RCC 7860 (cell line): ENCODE measurements at regions not wholly inside any gene's neighbourhood (a gene's known extent, or its start where the extent isn't known, plus 50 kb on each side); places are given as distances from the start of the nearest gene placed in this dataset.

Experiments
- DNase-seq: peaks from one replicate; pipeline ENCODE4 v3.0.0-alpha.2; 2015; ENCODE audit warnings: low spot score
- FAIRE-seq: peaks from 2 replicates; lab custom pipeline; 2012; peaks lifted over from hg19 to GRCh38; lab: Jason Lieb, UNC

DNA sequence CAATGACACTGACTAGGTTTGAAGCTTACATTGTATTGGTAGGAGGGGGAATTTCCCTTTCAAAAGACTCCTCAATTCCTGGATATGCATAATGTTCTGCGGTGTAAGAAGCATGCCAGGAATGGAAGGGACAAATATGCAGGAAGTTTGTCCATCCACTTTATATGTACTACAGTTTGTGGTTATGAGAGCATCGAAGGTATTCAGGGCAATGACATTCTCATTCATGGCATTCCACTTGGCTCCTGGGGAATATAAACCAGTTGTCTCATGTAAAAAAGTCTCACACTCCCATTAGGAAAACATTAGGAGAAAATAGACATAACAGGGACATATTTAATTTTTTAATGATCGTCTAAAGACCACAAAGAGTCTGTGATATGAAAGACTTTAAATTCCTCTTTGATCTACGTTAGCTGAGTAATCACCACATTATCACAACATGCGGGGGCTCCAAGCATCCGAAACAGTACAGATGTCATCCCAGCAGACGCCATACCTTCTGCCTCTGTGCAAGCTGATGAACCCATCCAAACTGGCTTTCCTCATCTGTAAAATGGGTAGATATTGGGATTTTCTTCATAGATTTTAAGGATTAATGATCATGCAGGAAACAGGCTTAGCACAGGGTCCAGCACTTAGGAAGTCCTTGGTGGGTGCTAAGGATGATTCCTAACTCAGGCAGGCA is 675.3 kb downstream of the INHBA start:
- peak; percentile 99 for FAIRE-seq
- peak; percentile 100 for DNase-seq

DNA sequence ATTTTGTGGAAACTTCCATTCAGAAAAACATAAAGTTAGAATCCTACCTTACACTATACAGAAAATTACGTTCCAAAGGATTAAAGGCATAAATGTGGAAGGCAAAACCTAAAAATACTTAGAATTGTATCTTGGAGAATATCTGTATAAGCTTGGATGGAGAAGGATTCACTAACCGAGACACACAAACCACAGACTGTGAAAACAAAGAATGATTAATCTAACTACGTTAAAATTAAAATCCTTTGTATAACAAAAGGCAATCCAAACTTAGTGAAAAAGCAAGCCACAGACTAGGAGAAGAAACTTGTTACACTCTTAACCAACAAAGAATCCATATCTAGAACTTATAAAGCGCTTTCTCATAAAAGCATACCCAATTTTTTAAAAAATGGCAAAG is 678.8 kb downstream of the INHBA start:
- DNase-seq (peak; percentile 30), FAIRE-seq (peak; percentile 89)

DNA sequence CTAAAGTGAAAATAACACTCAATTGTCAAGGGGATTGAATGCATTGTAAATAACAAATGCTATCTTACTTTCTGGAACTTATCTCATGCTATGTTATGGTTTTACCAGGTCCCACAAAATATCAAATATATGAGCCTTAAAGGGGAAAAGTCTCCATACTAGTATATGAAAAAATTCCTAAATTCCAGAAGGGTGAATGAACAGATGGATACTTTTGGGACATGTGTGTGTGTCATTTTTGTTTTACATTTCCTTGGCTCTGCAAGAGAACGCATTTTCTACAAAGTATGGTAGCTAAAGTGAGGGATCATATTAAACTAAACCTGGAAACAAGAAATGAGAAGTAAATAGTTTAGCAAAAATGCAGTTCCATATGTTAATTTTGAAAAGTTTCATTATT is 682.8 kb downstream of the INHBA start:
- FAIRE-seq (no peak), DNase-seq (no peak)

DNA sequence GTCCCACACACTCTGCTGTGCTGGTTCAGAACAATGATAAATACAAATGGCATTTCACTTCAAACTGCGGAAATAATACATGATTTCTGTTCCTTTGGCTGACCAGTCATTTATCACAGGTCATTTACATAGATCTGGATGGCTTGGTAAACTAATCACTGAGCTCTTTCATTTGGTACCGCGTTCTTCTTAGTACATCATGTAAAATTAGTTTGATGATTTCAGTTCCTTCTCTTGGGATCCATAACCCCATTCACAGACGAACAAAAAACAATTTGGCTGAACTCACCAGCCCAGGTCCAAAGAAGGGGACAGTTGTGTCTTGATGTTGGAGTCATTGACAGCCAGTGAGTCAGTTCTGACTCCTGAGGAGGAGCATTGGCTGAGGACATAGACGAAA is 689.8 kb downstream of the INHBA start:
- FAIRE-seq, result no peak

DNA sequence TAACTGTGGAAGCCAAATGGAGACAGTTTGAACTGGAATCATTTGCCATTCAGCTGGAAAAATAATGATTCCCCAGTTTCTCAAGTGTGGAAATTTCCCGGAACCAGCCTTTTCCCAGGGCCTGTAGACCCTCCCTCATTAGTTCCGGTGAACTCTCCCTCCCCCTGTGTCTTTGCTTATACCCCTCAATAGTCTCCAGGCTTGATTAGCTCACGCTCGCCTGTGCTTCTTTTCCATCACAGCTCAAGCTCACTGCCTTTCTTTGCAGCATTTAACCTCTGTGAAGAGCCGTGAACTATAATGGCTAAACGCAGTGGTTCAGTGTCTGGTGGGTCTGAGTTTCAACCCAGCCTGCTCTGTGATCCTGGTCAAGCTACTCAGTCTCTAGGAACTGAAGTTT is 690.8 kb downstream of the INHBA start:
- DNase-seq, result no peak
- FAIRE-seq, result no peak

More for the DNA sequence above, 689.8 kb downstream of the INHBA start:
- DNase-seq, result no peak

DNA sequence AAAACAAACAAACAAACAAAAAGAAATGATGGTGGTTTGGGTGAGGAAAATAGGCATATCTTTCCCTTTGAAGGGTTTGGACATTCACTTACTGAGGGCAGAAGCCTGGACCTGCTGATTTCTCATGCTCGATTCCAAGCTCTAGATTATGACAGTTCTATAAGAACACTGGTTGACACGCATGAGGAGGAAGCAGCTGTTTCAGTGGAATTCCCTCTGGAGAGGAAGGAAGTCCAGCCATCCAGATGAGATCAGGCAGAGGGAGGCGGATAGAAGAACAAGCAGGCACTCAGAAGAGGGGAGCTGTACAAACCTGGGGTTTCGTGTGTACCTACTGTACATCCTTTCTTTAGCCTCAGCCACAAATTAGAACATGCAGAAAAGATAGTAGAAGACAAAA is 691.9 kb downstream of the INHBA start:
- no peak for FAIRE-seq
- no peak for DNase-seq

DNA sequence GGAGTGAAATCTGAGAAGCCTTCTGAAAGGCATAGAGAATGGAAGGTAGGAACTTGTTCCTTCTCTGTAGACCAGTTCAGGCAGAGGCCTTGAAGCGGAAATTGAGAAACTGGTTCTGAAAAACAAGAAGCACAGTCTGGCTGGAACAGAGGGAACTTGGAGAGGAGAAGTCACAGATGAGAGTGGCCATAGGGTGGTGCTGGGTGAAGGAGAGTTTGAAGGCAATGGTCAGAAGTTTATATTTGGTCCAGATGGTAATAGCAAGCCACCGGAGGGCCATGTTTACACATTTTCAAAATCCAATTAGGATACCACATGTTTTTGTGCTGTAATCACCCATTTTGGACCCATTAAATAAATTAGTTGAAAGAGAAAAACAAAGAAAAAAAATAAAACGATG is 692.5 kb downstream of the INHBA start:
- DNase-seq, result no peak
- FAIRE-seq, result no peak

DNA sequence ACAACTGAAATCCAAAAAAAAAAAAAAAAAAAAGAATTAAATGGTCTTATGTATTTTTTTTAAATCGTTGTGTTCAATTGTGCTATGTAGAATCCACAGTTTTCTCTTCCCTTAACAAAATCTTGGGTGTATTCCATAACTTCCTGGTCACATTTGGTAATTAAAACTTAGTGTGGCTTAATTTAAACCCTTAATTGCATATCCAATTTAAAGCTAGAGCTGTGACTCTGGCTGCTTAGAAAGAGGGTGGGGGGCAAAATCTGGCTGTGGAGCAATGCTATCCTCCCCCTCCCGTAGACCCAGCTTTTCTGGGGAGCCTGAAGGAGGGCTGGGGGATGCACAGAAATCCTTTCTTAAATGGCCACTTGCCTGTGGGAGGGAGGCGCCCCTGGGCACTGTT is 695.1 kb downstream of the INHBA start:
- no peak for FAIRE-seq
- DNase-seq, result no peak

DNA sequence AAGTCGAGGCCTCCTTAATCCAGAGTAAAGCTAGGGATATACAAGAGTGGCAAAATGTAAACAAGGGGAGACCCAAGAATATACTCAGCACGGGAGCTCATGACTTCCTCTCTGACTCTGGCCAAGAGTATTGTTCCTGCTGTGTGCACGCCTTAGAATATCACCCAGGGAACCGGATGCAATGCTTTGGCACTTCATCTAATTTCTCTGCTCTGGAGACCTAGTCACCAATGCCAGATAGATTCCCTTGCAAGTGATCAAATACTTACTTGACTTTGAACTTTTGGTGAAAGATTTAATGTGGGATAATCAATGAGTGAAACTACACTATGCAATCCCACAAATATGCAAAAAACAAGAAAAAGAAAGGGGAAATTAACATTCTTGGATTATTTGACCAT is 695.5 kb downstream of the INHBA start:
- DNase-seq (no peak), FAIRE-seq (no peak)

DNA sequence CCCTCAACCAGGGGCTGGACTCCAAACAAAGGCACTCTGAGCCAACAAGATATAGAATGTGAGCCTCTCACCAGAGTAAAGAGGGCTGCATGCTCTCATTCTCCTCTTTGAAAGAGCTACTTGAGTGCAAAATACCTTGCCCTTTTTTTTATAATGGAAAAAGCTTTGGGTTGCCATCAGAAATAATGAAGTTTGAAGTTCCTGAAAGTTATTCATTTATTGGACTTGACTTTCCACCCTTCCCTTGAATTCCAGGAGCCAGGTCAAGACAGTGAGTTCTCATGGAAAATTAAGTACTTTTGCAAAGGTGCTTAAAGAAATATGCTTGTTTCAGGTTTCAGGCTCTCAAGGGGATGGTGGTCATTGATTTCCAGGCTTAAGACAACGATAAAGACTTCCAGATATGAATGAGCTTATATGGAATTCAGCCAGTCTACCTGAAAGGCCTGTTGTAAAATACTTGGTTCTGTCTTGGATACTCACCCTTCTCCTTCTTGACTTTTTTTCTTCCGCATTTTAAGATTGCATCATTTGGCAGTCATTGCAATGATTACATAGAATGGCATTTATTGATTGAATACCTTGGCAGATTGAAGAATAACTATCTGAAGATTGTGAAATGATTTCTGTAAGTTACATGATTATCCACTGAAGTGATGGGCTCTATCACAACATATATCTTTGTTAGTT is 696.4 kb downstream of the INHBA start:
- DNase-seq (peak; percentile 51), FAIRE-seq (no peak)

DNA sequence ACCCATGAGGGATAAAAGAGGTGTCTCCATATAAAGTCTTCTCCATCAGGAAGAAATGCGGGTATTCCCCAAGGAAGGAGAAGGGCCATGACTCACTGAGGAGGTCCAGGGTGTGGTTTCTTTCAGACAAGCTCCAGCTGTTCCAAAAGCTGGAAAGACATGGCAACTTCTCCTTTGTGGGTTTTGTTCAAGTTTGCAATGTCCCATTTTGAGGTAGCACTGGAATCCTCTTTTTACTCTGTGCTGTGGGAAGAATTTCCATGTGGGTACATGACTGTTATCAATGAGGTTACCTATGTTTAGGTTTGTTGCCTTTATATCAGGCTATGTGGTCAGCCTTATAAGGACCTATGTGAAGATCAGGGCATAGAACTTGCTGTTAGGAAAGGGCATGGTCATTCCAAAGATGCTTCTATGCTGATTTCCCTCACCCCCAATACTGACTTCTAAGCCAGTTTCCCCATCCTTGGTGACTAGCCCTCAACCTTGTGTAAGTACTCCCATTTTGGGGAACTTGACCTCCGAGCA is 697.5 kb downstream of the INHBA start:
- DNase-seq (peak; percentile 81), FAIRE-seq (peak; percentile 80)

DNA sequence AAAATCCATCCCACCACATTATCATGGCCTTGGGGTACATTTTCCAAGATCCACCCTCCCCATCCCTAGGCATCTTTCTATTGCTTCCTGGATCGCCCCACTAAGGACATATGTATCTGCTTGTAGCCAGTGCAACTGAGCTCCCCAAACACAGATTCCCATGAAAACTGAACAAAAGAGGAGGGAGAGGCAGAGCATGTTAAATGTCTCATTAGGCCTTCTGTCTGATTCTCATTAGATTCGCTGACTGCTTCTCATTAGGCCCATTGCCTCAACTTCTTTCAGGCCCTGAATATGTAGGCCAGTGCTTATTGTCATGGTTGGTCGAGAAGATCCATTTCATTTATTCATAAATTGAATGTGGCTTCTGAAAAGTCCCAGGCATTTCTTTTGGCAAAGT is 698.9 kb downstream of the INHBA start:
- DNase-seq (no peak), FAIRE-seq (no peak)

DNA sequence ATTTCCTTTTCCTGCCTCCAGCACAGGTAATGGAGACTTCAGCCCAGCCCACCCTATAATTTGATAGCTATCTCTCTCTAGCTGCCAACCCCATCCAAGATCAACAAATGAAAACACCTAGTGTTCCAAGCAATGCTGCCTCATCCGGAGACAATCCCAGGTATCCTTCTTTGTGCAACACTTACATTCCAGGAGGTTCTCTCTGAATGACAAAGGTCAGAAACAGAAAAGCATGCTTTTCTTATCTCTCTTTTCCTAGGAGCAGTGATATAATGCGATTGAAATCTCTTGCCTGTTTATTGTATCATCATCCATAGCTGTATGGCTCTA is 699.3 kb downstream of the INHBA start:
- no peak for FAIRE-seq
- DNase-seq, result peak; percentile 30

DNA sequence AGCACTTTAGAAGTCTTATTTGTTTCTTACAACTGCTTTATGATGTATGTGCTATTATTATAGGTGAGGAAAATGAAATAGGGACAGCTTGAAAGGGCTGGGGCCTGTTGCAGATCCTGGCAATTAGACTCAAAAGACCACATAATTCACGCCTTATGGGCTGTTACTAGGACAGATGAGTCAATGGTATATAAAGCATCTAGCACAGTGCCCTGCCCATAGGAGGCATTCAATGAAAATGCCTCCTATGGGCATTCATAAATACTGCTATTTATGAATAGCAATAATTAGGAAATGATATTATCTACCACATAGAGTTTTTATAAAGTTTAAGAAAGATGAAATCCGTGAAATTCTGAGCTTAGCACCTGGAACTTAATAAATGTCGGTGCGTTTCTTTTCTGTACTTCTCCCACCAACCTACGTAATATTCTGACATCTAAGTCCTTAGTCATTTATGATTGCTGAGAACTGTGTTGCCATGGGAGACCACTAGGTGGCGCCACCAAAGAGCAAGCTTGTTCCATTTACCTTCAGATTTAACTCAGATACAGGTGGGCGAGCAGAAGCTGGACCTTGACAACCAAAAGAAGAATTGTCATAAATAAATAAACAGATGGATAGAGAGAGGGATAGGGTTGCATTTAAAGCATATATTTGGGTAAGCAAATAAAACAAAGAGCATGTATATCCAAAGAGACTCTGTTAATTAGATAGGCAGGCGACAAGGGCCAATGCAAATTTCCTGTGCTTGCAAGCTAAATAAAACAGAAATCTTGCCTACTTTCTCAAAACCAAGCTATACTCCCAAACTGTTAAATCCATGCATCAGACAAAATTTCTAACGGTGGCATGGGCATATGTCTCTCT is 699.9 kb downstream of the INHBA start:
- FAIRE-seq (peak; percentile 27), DNase-seq (peak; percentile 31)

DNA sequence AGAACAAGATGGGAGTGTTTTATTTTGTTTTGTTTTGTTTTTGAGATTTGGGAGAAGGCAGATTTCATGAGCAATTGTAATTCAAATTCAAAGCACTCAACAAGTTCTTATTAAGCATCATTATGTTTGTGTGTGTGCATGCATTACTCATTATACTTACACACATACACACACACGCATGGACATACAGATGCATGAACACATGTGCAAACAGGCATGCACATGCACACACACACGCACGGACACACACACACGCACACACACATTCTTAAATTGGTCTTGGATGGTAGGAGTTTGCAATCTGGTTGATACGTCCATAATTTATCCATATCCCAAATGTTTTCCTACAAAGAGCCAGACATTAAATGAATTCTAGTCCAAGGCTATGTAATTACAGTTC is 702.8 kb downstream of the INHBA start:
- no peak for DNase-seq
- no peak for FAIRE-seq

DNA sequence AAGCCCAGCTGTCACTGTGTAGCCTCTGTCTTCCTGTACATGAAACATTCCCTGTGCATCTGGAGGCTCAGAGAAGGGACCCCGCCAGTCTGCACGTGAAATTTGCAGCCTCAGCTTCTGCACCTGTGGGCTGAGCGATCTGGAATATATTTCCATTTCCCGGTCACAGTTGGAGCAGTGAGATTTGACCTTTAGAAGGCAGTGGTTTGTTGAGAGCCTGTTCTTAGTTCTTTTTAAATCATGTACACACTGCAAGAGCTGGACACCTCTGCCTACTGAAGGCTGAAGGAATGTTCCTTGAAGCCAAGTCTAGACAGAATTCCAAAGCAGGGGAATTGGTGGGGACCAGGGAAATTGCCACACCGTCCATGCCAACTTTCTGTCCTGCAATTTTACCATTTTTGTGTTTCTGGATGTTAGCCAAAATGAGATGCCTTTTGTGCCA is 706.6 kb downstream of the INHBA start:
- FAIRE-seq (no peak), DNase-seq (no peak)

DNA sequence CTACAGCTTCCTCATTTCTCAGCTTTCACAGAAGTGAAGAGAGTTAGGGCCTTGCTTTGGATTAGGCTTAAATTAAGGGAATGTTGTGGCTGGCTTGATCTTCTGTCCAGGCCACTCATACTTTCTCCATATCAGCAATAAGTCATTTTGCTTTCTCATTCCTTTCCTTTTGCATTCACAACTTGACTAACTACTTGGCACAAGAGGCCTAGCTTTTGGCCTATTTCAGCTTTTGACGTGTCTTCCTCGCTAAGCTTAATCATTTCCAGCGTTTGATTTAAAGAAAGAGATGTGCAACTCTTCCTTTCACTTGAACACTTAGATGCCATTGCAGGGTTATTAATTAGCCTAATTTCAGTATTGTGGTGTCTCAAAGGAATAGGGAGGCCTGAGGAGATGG is 712.0 kb downstream of the INHBA start:
- DNase-seq (no peak), FAIRE-seq (no peak)

DNA sequence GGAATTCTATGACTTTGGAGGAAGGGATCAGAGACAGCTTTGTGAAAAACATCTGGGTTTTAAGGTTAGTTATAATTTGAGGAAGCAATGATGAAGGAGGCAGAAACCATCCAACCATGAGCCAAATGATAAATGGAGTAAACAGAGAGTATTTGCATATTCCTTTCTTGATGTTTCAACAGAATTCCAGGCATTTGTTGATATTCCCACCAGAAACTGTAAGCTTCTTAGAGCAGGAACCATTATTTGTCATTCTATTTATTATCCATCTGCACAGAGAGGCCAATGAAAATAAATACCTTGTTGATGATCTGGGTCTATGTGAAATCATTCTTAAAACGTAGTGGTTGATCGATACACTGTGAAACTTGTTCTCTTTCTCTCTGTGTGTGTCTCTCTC is 715.3 kb downstream of the INHBA start:
- DNase-seq (no peak), FAIRE-seq (no peak)

DNA sequence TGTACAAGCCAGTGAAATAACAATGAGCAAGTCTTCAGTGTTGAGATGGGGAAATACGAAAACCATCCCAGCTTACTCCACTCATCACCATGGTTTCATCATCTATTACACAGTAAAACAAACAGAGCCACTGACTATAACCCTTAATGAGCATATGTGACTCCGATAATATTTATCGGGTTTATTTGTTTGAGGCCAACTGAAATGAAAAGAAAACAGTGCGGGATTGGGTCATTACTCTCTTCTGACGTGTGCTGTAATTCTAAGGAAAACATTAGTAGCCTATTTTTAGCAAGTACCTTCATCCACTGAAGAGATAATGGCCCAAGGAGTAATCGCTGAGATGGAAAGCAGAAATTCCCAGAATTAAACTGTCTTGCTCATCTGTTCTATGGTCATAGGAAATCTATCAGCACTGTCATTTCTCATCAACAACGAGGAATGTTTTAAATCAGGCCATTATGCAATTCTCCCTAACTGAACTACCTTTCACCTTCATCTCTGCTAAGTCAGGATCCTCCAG is 716.5 kb downstream of the INHBA start:
- peak; percentile 91 for DNase-seq
- FAIRE-seq, result peak; percentile 51

DNA sequence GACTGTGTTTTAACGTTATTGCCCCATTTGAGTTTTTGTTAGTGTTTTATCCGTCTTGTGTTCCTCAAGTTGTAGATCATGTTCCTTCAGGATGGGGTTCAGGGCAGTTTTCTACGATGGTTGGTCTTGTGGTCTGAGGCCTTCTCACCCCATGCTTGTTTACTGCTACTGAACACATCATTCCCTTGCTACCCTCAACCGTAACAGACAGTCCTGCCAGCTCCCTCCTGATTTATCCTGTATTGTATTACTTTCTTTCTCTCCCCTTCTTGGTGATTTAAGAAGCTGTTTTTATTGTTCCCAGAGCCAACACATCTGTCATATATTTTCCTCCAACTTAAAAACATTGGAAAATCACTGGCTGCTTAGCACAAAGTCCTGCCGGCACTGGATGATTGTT is 719.8 kb downstream of the INHBA start:
- FAIRE-seq, result no peak
- no peak for DNase-seq

DNA sequence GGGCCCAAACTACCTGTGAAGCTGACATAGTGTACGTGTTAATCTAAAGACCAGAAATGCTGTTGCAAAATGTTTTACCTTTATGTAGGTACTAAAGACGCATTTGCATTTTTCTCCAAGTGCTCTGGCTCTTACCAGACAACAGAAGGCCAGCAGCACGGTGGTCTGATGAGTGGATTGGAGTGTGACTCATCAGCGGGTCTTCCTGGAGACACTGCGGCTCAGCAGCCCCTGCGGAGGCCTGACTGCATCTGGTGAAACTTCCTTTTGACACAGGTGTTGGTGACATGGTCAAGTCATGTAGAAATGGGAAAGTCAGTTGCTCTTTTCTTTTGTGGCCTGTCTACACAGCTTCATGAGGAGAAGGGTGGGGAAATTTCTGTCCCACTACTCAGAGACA is 723.6 kb downstream of the INHBA start:
- no peak for DNase-seq
- no peak for FAIRE-seq
